ENCODE measurements at regions not wholly inside any gene's neighbourhood (a gene's known extent, or its start where the extent isn't known, plus 50 kb on each side); places are given as distances from the start of the nearest gene placed in this dataset.

DNA sequence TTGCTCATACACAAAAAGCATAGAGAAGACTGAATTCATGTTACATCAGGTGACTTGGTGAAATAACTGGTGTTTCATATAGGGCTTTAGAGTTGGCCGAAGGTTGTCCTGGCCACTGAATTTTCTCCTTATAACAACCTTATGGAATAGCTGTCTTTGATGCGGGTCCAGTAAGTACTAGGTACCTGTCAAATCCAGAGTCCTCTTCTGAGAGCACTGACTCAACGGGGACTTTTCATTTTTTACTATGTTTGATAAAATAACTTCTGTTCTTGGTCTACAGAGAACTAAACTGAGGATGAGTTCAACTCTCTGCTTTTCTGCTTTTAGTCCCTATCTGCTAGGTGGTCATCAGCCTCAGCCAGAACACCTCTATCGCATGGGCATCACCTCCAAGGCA lies 76.1 kb upstream of the JAK1 start:
- Histone ChIP-seq H3K27me3 (ENCODE audit: insufficient read depth, poor library complexity, severe bottlenecking) (no peaks in the 10 kb centered on the region), H3K27ac (replicated peaks) (no peak overlapping the region), H3K4me3 (replicated peaks; ENCODE audit: insufficient read depth, low read length) (no peak overlapping the region)
- TF ChIP-seq, protein P1, sequence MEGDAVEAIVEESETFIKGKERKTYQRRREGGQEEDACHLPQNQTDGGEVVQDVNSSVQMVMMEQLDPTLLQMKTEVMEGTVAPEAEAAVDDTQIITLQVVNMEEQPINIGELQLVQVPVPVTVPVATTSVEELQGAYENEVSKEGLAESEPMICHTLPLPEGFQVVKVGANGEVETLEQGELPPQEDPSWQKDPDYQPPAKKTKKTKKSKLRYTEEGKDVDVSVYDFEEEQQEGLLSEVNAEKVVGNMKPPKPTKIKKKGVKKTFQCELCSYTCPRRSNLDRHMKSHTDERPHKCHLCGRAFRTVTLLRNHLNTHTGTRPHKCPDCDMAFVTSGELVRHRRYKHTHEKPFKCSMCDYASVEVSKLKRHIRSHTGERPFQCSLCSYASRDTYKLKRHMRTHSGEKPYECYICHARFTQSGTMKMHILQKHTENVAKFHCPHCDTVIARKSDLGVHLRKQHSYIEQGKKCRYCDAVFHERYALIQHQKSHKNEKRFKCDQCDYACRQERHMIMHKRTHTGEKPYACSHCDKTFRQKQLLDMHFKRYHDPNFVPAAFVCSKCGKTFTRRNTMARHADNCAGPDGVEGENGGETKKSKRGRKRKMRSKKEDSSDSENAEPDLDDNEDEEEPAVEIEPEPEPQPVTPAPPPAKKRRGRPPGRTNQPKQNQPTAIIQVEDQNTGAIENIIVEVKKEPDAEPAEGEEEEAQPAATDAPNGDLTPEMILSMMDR (IDR thresholded peaks at IDR 0.05; ENCODE audit: insufficient read depth, low read length): no peak
- no peak for DNase-seq (ENCODE audit: low read depth in 1 of 2, low spot score in 1 of 2)

DNA sequence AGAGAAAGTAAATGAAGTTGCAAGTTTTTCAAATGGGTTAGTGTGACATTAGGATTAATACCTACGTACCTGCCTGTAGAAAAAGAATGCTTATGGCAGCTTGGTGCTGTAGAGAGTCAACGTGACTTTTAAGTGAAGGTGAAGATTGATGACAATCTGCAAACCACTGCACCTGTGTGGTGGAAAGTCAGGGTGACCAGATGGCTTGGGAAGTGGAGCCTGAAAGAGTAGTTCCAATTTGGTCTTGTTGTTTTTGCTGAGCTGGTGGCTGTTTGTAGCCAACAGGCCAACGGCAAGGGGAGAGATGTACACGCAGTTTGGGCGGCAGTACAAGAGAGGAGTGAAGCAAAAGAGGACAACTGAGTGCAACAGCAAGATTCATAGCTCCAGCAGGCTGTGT lies 78.1 kb upstream of the JAK1 start:
- Histone ChIP-seq H3K27ac (replicated peaks) (no peak overlapping the region), H3K4me3 (replicated peaks; ENCODE audit: insufficient read depth, low read length) (no peak overlapping the region), H3K27me3 (ENCODE audit: insufficient read depth, poor library complexity, severe bottlenecking) (no peaks in the 10 kb centered on the region)
- TF ChIP-seq POLR2AphosphoS5 (IDR thresholded peaks at IDR 0.05; ENCODE audit: low read depth): no peak
- TF ChIP-seq, protein P2, sequence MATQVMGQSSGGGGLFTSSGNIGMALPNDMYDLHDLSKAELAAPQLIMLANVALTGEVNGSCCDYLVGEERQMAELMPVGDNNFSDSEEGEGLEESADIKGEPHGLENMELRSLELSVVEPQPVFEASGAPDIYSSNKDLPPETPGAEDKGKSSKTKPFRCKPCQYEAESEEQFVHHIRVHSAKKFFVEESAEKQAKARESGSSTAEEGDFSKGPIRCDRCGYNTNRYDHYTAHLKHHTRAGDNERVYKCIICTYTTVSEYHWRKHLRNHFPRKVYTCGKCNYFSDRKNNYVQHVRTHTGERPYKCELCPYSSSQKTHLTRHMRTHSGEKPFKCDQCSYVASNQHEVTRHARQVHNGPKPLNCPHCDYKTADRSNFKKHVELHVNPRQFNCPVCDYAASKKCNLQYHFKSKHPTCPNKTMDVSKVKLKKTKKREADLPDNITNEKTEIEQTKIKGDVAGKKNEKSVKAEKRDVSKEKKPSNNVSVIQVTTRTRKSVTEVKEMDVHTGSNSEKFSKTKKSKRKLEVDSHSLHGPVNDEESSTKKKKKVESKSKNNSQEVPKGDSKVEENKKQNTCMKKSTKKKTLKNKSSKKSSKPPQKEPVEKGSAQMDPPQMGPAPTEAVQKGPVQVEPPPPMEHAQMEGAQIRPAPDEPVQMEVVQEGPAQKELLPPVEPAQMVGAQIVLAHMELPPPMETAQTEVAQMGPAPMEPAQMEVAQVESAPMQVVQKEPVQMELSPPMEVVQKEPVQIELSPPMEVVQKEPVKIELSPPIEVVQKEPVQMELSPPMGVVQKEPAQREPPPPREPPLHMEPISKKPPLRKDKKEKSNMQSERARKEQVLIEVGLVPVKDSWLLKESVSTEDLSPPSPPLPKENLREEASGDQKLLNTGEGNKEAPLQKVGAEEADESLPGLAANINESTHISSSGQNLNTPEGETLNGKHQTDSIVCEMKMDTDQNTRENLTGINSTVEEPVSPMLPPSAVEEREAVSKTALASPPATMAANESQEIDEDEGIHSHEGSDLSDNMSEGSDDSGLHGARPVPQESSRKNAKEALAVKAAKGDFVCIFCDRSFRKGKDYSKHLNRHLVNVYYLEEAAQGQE (IDR thresholded peaks at IDR 0.05; ENCODE audit: insufficient replicate concordance, low read depth): no peak
- no peak for TF ChIP-seq SPI1 (IDR thresholded peaks at IDR 0.05; ENCODE audit: borderline replicate concordance, low read depth)
- TF ChIP-seq, protein P1 (IDR thresholded peaks at IDR 0.05; ENCODE audit: insufficient read depth, low read length): no peak
- TF ChIP-seq GABPA (IDR thresholded peaks at IDR 0.05; ENCODE audit: low read depth): no peak
- DNase-seq (ENCODE audit: low read depth in 1 of 2, low spot score in 1 of 2): no peak

DNA sequence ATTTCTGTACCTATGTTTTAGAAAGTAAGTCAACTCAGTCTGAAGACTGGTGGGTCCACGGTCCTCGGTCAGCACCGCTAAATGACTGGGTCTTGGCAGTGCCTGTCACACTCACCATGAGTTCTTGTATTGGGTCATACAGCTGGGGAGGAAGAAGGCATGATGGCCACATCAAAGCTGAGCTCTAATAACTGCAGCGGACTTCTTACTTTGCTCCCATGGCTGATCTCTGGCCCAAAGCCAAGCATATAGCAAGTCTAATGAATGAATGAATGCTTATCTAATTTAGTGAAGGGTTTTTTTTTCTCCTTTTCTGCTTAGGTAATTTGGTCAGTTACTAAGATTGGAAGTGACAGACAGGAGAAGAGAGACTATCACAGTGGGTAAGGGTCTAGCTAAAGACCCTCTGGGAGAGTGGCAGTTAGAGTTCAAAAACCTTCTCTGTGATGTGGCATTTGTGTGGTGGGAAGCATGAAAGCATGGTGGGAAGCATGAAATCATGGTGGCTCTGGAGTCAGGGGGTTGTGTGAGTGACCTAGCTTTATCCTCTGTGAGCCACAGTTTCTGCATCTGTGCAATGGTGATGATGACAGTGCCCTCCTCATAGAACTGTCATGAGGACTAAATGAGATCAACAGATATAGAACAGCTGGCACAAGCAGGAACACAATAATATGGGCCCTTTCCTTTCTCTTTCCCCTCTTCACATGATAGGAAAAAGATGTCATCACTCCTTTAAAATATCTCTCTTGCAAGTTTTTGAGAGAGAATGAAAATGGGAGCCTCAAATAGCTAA lies 78.9 kb upstream of the JAK1 start:
- no peak overlapping the region for H3K27ac ChIP-seq (replicated peaks)
- TF ChIP-seq SPI1 (IDR thresholded peaks at IDR 0.05; ENCODE audit: borderline replicate concordance, low read depth): no peak
- no peak for TF ChIP-seq GABPA (IDR thresholded peaks at IDR 0.05; ENCODE audit: low read depth)
- TF ChIP-seq POLR2AphosphoS5 (IDR thresholded peaks at IDR 0.05; ENCODE audit: low read depth): no peak
- TF ChIP-seq, protein P2 (IDR thresholded peaks at IDR 0.05; ENCODE audit: insufficient replicate concordance, low read depth): no peak
- TF ChIP-seq, protein P1 (IDR thresholded peaks at IDR 0.05; ENCODE audit: insufficient read depth, low read length): no peak

DNA sequence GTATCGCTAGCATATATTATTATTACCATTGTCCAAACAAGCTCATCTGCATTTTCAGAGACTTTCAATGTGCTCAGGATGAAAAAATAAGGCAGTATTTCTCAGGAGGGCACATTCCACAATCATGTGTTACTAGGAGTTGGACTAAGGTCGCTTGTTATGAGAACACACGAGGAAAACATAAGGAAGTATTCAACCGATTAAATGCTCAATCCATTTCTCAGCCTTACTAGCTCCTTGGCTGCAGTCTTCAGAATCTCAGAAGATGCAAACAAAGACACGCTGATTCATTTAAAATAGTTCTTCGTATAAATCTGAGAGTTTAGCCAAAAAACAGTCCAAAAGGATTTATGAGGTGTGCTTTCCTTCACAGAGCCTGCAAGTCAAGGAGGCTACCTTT lies 82.0 kb upstream of the JAK1 start:
- no peaks in the 10 kb centered on the region for H3K27me3 ChIP-seq (ENCODE audit: insufficient read depth, poor library complexity, severe bottlenecking)
- TF ChIP-seq SPI1 (IDR thresholded peaks at IDR 0.05; ENCODE audit: borderline replicate concordance, low read depth): no peak
- TF ChIP-seq, protein P1 (IDR thresholded peaks at IDR 0.05; ENCODE audit: insufficient read depth, low read length): no peak
- no peak for TF ChIP-seq GABPA (IDR thresholded peaks at IDR 0.05; ENCODE audit: low read depth)
- TF ChIP-seq POLR2AphosphoS5 (IDR thresholded peaks at IDR 0.05; ENCODE audit: low read depth): no peak
- TF ChIP-seq, protein P2 (IDR thresholded peaks at IDR 0.05; ENCODE audit: insufficient replicate concordance, low read depth): no peak
- no peak for DNase-seq (ENCODE audit: low read depth in 1 of 2, low spot score in 1 of 2)
- no peak overlapping the region for H3K4me3 ChIP-seq (replicated peaks; ENCODE audit: insufficient read depth, low read length)
- H3K27ac ChIP-seq (replicated peaks): no peak overlapping the region

More for the DNA sequence above, 78.9 kb upstream of the JAK1 start:
- Histone ChIP-seq H3K27me3 (ENCODE audit: insufficient read depth, poor library complexity, severe bottlenecking) (no peaks in the 10 kb centered on the region), H3K4me3 (replicated peaks; ENCODE audit: insufficient read depth, low read length) (no peak overlapping the region)
- no peak for DNase-seq (ENCODE audit: low read depth in 1 of 2, low spot score in 1 of 2)

Data from HL-60 (cell line).